HEK293T (cell line): ENCODE measurements at regions not wholly inside any gene's neighbourhood (a gene's known extent, or its start where the extent isn't known, plus 50 kb on each side); places are given as distances from the start of the nearest gene placed in this dataset.
"Not testable (repeated sequence)": the region's sequence is repeated elsewhere in the genome, so short reads cannot be mapped to it uniquely, and the experiment has no call there.

Experiments
- CTCF ChIA-PET: fragments of 350-600 bp; formaldehyde crosslinking; extraction: SDS; loops from one replicate; lab custom pipeline; 2021; ENCODE audit warnings: antibody characterized with exemption, inconsistent platforms; lab: Yijun Ruan, JAX
- POLR2A ChIA-PET: fragments of 350-600 bp; formaldehyde crosslinking; extraction: SDS; loops from one replicate; lab custom pipeline; 2020; ENCODE audit warnings: antibody characterized with exemption, inconsistent platforms; lab: Yijun Ruan, JAX
- DNase-seq: peaks from one replicate; pipeline ENCODE4 v3.0.0; 2012; ENCODE audit warnings: mixed read lengths; ENCODE audit errors: extremely low spot score
- ARNT ChIP-seq: fragments of 450-650 bp; IDR thresholded peaks from 2 replicates; pipeline ENCODE4 v1.6.1; 2017; ENCODE audit warnings: mild to moderate bottlenecking
- BHLHE40 ChIP-seq: fragments of 450-650 bp; IDR thresholded peaks from 2 replicates; pipeline ENCODE4 v1.6.1; 2016; ENCODE audit warnings: mild to moderate bottlenecking, moderate library complexity, borderline replicate concordance
- CTBP1 ChIP-seq: fragments of 450-650 bp; IDR thresholded peaks from 2 replicates; pipeline ENCODE4 v1.6.1; 2016; ENCODE audit warnings: borderline replicate concordance
- ELF4 ChIP-seq: fragments of 450-650 bp; IDR thresholded peaks from 2 replicates; pipeline ENCODE4 v1.6.1; 2017; ENCODE audit warnings: antibody characterized with exemption
- FOXA1 ChIP-seq: fragments of 450-650 bp; IDR thresholded peaks from 2 replicates; pipeline ENCODE4 v1.6.1; 2016; ENCODE audit warnings: mild to moderate bottlenecking
- FOXK2 ChIP-seq: fragments of 450-650 bp; IDR thresholded peaks from 2 replicates; pipeline ENCODE4 v1.6.1; 2016; ENCODE audit warnings: mild to moderate bottlenecking
- FOXM1 ChIP-seq: fragments of 450-650 bp; IDR thresholded peaks from 2 replicates; pipeline ENCODE4 v1.6.1; 2017; ENCODE audit warnings: mild to moderate bottlenecking, borderline replicate concordance
- HDGF ChIP-seq: fragments of 450-650 bp; IDR thresholded peaks from 2 replicates; pipeline ENCODE4 v1.6.1; 2017; ENCODE audit warnings: antibody characterized with exemption, borderline replicate concordance
- L3MBTL2 ChIP-seq: fragments of 450-650 bp; conservative IDR thresholded peaks from 2 replicates; pipeline ENCODE4 v1.6.1; 2016; ENCODE audit warnings: mild to moderate bottlenecking
- LEF1 ChIP-seq: fragments of 450-650 bp; IDR thresholded peaks from 2 replicates; pipeline ENCODE4 v1.6.1; 2017; ENCODE audit warnings: mild to moderate bottlenecking, borderline replicate concordance
- NFRKB ChIP-seq: fragments of 450-650 bp; IDR thresholded peaks from 2 replicates; pipeline ENCODE4 v1.6.1; 2016; ENCODE audit warnings: mild to moderate bottlenecking, moderate library complexity
- PKNOX1 ChIP-seq: fragments of 450-650 bp; IDR thresholded peaks from 2 replicates; pipeline ENCODE4 v1.6.1; 2016
- SP1 ChIP-seq: fragments of 450-650 bp; IDR thresholded peaks from 2 replicates; pipeline ENCODE4 v1.6.1; 2017
- SUZ12 ChIP-seq: fragments of 450-650 bp; IDR thresholded peaks from 2 replicates; pipeline ENCODE4 v1.6.1; 2016; ENCODE audit warnings: mild to moderate bottlenecking
- TARDBP ChIP-seq: fragments of 450-650 bp; IDR thresholded peaks from 2 replicates; pipeline ENCODE4 v1.6.1; 2016
- ZNF384 ChIP-seq: fragments of 450-650 bp; IDR thresholded peaks from 2 replicates; pipeline ENCODE4 v1.6.1; 2016

DNA sequence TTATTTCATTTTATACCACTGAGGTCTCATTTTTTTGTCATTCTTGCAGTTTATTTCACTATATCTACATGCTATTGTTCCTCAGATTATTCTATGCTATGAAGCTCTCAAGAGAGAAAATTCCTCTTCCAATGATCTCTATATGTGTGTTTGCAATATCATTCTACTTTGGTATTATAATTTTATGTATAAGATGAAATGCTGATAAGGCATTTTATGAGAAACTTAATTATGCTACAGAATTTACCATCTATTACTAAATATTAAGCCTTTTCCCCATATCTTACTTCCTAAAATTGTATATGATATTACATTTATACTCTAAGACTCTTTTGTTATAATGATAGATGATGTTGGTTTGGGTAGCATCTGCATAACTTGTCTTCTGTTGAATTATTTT is 765.5 kb downstream of the KCNJ2 start:
- ChIA-PET CTCF (interaction anchor here (0.6 kb wide), 1 partner anchor 326 kb away, joined by 3 read pairs; no protein-coding TSS in a partner anchor), POLR2A (no interaction called here)
- no peak for DNase-seq
- TF ChIP-seq ARNT (no peak), CTBP1 (no peak), FOXA1 (no peak), PKNOX1 (no peak), L3MBTL2 (no peak)

GRCh38 chr17:70936724-70937123 is 767.4 kb downstream of the KCNJ2 start:
- ChIA-PET CTCF (no interaction called here), POLR2A (no interaction called here)
- TF ChIP-seq L3MBTL2 (no peak), FOXA1 (no peak), SP1 (no peak), CTBP1 (no peak), ELF4 (no peak), FOXM1 (no peak), HDGF (no peak), BHLHE40 (no peak), ARNT (no peak)
- no peak for DNase-seq

GRCh38 chr17:70938336-70938735 is 769.0 kb downstream of the KCNJ2 start:
- DNase-seq = no peak
- ChIA-PET POLR2A (no interaction called here), CTCF (no interaction called here)
- TF ChIP-seq TARDBP = no peak
- no peak for TF ChIP-seq ARNT
- no peak for TF ChIP-seq LEF1
- TF ChIP-seq FOXA1 = no peak
- TF ChIP-seq FOXM1 = no peak
- no peak for TF ChIP-seq ELF4
- no peak for TF ChIP-seq L3MBTL2
- TF ChIP-seq SUZ12 = no peak

DNA sequence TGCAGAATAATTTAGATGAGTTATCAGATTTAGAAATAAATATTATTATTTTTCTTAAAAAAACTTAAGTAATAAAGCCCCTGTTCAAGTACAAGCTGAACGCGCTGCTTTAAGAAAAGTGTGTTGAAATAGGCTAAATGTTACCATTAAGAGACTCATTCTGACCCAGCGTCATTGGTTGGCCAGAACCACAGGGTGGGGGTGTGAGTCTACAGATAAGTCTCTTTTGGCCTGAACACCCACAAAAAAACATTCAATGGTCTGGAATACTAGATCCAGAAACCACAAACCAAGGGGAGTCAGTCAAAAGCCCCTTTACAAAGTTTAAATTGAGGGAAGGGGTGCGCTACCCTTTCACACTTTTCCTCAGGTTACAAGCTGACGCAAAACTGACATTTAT is 776.1 kb downstream of the KCNJ2 start:
- ChIA-PET CTCF (no interaction called here), POLR2A (no interaction called here)
- no peak for DNase-seq
- TF ChIP-seq PKNOX1 (no peak), FOXM1 (no peak), NFRKB (no peak)

DNA sequence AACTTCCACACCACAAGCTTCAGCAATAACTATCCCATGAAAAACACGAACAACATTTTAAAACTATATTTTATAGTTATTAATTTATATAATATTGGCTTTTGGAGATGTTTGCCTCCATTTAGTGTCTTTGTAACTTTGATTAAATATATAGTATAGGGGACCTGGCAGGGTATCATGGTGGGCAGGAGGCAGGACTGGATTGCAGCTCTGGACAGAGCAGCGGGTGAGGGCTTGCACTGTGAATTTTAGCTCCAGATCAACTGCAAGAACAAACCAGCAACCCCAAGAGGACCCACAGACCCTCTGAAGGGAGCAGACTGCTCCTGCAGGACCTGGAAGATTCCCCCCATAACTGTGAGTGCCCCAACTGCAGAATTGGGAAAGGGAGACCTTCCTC is 777.9 kb downstream of the KCNJ2 start:
- CTCF ChIA-PET = no interaction called here
- POLR2A ChIA-PET = no interaction called here
- TF ChIP-seq FOXM1 (no peak), L3MBTL2 (no peak), PKNOX1 (no peak), CTBP1 (no peak), ZNF384 (no peak), BHLHE40 (no peak), ARNT (no peak), SUZ12 (no peak), FOXK2 (no peak), LEF1 (no peak), HDGF (no peak), FOXA1 (no peak), NFRKB (no peak), SP1 (no peak), ELF4 (no peak), TARDBP (no peak)
- DNase-seq = no peak

DNA sequence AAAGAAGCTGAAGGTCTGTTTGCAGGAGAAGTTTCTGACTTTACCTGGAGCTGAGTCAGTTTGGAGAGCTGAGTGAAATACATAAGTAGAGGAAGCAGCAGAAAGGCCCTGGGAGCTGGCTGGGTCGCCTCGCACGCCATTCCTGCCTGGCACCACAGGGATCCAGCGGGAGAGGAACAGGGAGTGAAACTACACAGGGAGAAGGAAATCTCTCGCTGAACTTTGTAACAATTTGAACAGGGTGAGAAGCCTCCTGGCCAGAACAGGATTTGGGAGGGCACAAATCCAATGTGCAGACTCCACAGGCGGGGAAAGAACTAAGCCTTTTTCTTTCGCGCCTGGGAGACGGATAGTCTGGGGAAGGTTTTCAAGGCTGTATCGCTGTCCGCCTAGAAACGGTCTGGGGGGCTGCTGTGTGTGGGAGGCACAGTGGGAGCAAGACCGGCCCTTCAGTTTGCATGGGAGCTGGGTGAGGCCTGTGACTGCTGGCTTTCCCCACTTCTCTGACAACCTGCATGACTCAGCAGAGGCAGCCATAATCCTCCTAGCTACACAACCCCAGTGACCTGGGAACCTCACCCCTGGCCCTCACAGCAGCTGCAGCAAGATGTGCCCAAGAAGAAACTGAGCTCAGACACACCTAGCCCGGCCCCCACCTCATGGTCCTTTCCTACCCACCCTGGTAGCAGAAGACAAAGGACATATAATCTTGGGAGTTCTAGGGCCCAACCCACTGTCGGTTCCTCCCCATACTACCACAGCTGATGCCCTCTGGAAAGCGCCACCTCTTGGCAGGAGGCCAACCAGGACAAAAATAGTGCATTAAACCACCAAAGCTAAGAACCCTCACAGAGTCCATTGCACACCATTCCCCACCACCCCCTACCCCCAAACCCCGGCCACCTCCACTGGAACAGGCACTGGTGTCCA is 778.6 kb downstream of the KCNJ2 start:
- TF ChIP-seq L3MBTL2 = no peak
- no peak for TF ChIP-seq NFRKB
- no peak for TF ChIP-seq ARNT
- TF ChIP-seq FOXK2 = no peak
- TF ChIP-seq HDGF = no peak
- no peak for TF ChIP-seq LEF1
- no peak for TF ChIP-seq FOXA1
- TF ChIP-seq SUZ12 = no peak
- no peak for TF ChIP-seq BHLHE40
- no peak for TF ChIP-seq CTBP1
- no peak for TF ChIP-seq FOXM1
- TF ChIP-seq ZNF384 = no peak
- TF ChIP-seq ELF4 = no peak
- no peak for TF ChIP-seq TARDBP
- no peak for TF ChIP-seq SP1
- no peak for TF ChIP-seq PKNOX1
- DNase-seq = no peak
- POLR2A ChIA-PET = no interaction called here
- CTCF ChIA-PET = interaction anchor here (0.6 kb wide), 1 partner anchor 100 kb away, joined by 3 read pairs; no protein-coding TSS in a partner anchor

- DNase-seq, CTCF ChIA-PET, POLR2A ChIA-PET: not testable (repeated sequence)
Measured at GRCh38 chr17:70953140-70953539, 783.8 kb downstream of the KCNJ2 start.
